ENCODE measurements at regions not wholly inside any gene's neighbourhood (a gene's known extent, or its start where the extent isn't known, plus 50 kb on each side); places are given as distances from the start of the nearest gene placed in this dataset.

DNA sequence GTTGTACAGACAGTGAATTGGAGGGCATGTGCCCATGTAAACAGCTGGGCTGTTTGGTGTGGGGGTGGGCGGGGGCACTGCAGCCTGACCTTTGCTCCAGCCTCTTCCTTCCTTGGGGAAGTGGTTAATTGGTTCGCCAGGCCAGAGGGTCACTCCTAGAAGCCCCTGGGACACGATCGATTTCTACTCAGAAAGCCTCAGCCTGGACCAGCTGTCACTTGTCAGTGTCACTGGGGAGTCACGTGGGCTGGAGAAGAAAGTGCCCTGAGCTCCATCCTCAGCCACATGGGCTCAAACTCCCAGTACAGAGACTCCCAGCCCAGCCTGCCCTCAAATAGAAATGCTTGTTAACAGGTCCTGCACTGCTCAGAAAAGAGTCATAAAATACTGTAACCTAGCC, 423.8 kb upstream of the SULF2 start:
- TF ChIP-seq, protein P1, sequence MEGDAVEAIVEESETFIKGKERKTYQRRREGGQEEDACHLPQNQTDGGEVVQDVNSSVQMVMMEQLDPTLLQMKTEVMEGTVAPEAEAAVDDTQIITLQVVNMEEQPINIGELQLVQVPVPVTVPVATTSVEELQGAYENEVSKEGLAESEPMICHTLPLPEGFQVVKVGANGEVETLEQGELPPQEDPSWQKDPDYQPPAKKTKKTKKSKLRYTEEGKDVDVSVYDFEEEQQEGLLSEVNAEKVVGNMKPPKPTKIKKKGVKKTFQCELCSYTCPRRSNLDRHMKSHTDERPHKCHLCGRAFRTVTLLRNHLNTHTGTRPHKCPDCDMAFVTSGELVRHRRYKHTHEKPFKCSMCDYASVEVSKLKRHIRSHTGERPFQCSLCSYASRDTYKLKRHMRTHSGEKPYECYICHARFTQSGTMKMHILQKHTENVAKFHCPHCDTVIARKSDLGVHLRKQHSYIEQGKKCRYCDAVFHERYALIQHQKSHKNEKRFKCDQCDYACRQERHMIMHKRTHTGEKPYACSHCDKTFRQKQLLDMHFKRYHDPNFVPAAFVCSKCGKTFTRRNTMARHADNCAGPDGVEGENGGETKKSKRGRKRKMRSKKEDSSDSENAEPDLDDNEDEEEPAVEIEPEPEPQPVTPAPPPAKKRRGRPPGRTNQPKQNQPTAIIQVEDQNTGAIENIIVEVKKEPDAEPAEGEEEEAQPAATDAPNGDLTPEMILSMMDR (IDR thresholded peaks at IDR 0.05): no peak
- no peak for TF ChIP-seq POLR2A (IDR thresholded peaks at IDR 0.05)
